ENCODE measurements at regions not wholly inside any gene's neighbourhood (a gene's known extent, or its start where the extent isn't known, plus 50 kb on each side); places are given as distances from the start of the nearest gene placed in this dataset.

GRCh38 chr4:156053174-156053573 lies 99.5 kb upstream of the CTSO start:
- TF ChIP-seq CTCF (IDR thresholded peaks at IDR 0.05) (no peak), POLR2A (IDR thresholded peaks at IDR 0.05) (no peak)
